CD4-positive, alpha-beta T cell treated with Interleukin-12 subunit alpha and Interleukin-12 subunit beta, for 1 hour (primary cell): ENCODE measurements at regions not wholly inside any gene's neighbourhood (a gene's known extent, or its start where the extent isn't known, plus 50 kb on each side); places are given as distances from the start of the nearest gene placed in this dataset.
"Not testable (repeated sequence)": the region's sequence is repeated elsewhere in the genome, so short reads cannot be mapped to it uniquely, and the experiment has no call there.

Experiments used
- DNase-seq: peaks from one replicate; pipeline ENCODE4 v3.0.0-alpha.2; 2020

DNA sequence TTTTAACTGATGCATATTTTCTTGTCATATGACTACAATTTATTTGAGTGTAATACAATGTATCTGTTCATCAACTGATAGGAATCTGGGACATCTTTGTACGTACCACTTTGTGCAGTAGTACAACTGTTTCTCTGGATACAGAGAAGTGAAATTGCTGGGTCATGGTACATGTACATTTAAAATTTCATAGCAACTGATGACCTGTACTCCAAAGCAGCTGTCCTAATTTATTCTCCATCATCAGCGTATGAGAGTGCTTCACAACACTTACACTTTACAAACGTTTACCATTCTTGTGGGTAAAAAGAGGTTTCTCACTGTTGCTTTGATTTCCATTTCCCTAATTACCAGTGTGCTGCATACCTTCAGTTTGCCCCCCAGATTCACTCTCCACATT lies 552.8 kb upstream of the CADM1 start:
- DNase-seq, result no peak

DNA sequence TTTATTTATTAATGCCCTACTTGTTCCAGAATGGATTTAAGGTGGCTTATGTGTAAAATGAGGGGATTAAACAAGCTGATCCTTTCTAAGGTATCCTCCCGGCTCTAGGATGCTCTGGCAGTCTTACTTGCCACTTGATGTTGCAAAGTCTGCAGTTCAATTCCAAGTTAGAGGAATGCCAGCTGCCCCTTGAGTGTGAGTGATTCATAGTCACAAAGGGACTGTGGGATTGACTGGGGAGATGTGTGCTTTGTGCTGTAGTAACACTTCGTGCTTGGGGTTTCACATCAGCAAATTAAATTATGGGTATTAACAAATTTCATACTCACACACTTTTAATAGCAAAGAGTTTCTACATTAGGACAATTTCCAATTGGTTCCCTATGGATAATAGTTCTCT lies 550.8 kb upstream of the CADM1 start:
- no peak for DNase-seq

DNA sequence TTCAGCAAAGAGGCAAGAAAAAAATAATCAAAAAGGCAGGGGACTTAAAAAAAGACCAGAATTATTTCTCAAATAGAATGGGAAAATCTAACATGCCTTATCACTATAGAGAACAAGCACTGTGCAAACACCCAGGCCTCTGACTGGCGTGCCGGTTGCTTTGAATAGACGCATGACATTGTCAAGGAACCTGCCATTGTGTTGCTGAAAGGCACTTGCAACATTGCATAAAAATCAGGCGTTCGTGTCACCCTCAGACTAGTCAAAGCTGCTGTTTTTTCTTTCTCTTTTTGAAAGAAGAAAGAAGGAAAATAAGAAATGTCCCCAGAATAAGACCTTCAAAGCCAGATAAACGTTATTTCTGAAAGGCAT lies 549.3 kb upstream of the CADM1 start:
- no peak for DNase-seq

DNA sequence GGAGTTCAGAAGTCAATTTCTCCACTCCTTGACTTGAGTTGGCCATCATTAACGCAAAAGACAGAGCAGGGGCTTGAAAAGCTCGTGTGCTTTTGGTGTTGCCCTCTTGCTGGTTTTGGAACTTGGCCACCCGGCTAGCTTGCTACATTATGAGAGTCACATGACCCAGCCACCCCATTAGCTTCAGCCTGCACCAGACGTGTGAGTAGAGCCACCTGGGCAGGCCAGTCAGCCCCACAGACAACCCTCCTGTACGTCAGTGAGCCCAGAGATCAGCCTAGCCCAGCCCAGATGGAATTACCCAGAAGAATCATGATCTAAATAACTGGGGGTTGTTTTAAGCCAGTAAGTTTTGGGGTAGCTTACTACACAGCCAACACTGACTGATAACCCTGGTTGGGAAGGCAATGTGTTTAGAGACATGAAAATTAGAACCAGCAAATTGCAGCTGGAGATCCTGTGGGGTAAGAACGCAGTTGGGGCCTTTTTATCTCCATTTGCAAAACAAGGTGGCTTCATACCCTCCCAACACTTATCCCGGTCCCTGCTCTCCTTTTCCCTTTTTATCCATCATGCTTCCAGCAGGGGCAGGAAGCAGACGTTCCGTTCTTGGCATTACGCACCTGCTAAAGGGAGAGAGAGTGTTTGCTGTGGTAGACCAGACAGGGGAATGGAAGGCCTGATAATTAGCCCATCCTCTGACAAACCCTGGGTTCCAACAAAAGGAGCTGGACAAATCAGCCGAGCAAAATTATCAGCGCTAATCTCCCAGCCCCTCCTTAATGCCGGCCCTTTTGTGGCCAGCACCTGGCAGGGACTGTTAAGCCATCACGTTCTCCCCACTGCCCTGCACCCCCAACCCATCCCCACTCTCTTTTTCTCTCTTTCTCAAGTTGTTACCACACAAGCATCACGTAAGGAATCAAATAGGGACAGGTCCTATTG lies 548.7 kb upstream of the CADM1 start:
- no peak for DNase-seq

DNA sequence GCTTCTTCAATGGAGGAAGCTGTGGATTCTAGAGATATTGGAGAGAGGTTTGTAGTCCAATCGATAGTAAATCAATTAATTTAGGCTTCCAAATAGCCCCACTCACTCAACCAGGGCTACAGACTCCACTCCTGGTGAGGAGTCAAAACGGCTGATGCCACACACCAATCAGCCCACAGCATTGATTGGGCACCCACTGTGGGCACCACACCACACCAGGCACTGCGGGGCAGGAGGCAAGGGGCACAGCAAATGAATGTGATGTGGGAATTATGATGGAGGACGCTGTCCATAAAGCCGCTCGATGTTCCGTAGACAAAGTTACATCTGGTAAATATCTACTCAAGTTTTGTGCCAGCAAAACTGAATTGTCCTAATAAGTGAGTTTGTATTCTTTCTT lies 547.3 kb upstream of the CADM1 start:
- DNase-seq, result no peak

DNA sequence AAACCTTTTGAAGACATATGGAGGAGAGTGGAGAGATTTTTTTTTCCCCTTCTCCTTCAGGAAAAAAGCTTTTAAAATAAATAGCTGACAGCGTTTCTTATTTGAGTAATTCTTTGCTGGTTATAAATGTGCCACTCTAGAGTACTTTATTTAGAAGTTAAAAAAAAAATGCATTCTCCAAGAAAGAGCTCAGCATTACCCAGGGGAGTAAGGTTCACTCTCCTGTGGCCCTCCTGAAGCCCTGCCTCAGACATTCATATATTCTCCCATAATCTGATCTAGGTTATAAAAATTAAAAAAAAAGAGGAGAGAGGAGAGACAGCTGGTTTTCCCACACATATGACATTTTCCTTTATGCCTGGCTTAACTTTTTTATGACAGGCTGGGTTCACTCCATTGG lies 545.2 kb upstream of the CADM1 start:
- no peak for DNase-seq

DNA sequence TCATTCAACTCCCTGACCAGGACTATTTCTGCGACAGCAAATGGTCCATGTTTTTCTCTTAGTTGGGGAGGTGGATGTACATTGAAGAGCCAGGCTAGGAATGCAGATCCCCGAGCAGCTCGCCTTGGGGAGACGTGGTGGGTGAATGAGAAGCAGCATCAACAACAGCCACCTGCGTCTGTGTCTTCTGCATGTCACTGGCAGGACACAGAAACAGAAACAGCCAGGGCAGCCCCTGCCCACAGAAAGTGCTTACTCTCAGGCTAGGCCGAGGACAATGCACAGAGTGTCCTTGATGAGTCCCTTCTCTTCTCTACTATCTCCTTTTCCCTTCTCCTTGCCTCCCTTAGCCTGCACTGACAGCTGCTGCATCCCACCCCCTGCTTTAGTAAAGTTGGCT lies 541.9 kb upstream of the CADM1 start:
- no peak for DNase-seq

DNA sequence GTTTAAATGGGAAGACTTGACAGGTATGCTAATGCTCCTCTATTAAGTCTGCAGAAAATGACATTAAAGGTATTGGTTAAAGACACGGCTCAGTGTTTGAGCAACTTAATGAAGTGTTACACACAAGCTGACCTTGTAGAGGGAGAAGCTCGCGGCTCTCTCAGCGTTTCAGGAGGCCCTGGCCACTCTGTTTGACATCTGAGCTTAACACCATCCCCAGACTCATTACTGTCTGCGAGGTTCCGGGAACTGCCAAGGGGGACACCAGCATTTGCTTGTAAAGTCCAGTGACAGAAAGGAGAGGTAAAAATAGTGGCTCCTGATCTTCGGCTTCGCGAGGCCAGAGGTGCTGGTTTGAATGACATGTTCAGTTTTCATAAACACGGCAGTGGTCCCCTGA lies 540.7 kb upstream of the CADM1 start:
- DNase-seq, result no peak

DNA sequence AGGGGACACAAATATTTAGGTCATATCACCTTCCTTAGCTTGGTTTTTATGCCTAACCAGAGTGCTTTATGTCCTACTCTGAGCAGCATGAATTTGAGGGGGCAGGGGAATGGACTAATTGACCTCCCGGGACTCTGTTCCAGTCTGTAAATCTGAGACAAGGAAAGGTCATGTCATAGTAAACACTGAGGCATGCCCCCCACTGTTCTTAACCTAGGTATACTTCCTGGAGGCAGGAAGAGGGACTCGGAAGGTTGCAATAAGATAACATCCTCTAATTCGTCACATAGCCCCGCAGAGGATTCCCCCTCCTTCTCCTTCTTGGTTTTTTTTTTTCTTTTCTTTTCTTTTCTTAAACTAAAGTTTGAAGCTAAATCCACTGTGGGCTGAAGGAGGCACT lies 540.3 kb upstream of the CADM1 start:
- DNase-seq, result no peak

DNA sequence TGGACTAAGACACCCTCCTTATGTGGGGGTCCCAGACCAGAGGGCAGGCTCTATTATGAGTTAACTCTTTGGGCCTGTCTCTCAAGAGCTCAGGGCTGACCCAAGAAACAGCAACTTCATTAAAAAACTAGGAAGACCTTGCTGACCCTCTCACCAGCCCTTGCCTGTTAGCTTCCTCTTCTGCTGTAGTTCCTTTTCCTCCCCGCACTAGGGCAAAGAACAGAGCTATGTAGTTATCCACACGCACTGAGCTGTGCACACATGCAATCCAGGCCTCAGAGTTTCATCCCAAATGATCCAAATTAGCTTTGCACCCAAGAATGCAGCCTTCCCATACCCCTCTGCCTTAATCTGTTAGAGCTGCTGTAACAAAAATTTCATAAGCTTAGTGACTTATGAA lies 539.6 kb upstream of the CADM1 start:
- no peak for DNase-seq

DNA sequence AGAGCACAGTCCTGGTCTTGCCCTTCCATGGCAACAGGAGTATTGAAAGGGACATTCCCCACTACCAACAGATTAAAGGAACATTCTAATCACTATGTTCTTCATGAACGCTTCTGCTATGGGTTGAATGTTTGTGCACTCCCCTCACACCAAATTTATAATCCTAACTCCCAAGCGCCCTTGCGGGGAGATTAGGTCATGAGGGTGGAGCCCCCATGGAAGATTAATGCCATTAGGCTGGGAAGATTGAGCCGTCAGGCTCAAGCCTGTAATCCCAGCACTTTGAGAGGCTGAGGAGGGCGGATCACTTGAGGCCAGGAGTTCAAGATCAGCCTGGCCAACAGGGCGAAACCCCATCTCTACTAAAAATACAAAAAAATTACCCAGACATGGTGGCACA lies 538.8 kb upstream of the CADM1 start:
- not testable (repeated sequence) for DNase-seq

DNA sequence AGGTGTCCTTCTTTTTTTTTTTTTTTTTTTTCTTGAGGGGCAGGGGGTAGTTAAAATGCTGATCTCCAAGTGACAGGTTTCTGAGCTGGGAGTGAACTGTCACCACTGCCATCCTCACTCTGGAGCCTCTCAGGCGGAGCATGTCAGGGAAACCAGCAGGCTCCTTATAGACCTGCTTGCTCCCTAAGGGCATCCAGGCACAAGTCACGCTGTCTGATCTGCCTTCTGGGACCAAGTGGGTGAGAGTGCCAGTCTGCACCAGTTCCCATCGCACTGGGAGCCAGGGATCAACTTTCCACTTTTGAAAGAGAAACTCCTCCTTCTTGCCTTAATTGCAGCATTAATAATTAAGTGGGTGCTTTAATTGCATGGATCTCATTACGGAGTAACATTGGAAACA lies 537.9 kb upstream of the CADM1 start:
- no peak for DNase-seq

DNA sequence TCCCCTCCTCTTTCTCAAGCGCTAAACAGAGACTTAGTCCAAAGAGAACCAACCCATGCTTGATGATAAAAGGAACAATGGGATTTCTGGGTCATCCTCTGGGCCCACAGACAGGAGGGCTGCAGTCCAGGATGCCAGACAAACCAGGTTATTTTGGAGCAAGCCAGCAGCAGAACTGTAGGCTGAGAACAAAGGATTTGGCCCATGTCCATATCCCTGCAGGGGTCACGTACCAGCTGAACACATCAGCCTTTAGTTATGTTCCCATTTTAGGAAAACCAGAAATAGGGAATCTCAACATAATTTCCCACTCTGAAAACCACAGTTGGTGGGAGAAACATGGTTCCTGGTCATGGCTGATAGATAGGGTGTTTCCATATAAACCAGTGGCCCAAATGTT lies 533.6 kb upstream of the CADM1 start:
- no peak for DNase-seq

DNA sequence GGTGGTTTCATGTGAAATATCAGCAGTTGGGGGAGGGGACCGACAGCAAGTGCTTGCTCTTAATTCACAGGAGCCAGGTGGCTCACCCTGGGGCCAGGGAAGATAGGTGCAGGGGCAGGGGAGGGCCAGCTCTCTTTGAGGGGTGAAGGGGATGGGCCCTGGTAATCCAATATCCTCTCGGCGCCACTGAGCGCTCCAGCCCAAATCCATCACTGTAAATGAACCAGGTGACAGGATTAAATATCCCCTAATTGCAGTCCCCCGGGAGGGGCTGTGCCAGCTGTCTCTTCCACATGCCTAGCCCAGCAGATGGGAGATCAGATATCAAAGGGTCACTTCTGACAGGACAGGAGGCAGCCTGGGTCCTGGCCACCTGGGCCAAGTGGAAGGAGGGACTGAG lies 531.8 kb upstream of the CADM1 start:
- no peak for DNase-seq

DNA sequence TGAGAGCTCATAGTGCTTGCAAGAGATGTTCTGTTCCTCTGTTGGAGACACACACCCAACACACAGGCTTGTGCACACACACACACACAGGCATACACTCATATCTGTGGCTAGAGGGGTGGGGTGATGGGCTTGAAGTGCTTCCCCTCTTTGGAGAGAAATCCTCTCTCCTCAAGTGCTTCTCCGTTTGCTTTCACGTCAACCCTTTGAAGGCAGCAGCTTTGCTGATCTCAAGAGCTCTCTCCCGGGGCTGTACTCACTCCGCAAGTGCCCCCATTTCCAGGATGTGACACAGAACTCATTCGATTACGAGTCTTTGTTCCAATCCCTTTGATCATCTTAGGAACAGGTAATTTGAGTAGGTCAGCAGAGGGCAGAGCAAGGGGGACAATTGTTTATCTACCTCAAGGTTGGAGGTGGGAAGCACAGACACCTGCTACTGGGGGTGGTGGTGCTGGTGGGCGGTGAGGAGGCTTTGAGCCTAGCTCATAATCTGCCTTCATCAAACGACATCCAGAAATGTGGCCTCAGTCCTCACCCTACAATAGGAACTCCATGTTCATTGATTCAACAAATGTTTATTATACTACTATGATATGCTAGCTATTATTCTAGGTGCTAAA lies 529.8 kb upstream of the CADM1 start:
- no peak for DNase-seq

DNA sequence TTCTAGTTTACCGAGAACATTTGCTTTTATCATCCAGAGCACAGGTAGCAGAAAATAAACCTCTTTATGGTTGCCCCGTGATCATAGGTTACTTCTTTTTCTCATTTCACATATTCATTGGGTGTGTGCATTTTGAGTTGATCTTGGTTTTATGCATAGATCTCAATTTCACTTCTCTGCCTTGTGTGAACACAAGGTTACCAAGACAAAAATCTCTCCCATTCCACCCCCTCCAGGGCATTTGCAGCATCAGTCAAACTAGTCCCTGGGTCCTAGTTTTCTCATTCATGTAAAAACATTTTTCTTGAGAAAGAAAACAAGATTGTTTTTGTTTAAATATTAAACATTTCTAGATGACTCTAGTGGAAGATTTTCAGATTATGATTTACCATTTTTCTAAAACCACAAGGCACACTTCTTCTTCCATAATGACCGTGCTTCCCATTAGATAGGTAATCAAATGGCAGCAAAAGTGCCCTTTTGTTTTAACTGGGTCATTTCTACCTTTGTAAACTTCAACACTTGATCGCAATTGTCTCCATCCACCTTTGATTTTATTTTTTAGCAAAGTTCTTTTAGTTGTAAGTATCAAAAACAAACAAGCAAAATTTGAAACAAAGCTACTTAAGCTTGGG lies 526.6 kb upstream of the CADM1 start:
- DNase-seq, result no peak

DNA sequence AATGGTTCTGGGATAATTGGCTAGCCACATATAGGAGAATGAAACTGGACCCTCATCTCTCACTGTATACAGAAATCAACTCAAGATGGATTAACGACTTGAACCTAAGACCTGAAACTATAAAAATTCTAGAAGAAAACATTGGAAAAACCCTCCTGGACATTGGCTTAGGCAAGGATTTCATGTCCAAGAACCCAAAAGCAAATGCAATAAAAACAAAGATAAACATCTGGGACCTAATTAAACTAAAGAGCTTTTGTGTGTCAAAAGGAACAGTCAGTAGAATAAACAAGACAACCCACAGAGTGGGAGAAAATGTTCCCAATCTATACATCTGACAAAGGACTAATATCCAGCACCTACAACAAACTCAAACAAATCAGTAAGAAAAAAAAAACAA lies 524.3 kb upstream of the CADM1 start:
- DNase-seq, result not testable (repeated sequence)

DNA sequence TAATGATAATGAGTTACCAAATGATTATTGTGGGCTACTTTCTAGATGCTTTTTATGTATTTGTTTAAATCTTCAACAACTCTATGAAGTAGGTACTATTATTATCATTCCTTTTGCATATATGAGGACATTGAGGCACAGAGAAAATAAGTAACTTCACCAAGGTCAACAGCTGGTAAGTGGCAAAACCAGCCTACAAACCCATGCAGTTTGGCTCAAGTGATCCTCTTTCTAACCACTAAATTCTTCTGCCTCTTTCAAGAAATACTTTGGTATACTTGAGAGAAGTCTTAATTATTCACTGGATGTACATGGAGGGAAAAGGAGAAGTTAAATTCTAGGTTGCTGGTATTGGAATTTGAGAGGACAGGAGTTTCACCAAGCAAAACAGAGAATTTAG lies 495.2 kb upstream of the CADM1 start:
- no peak for DNase-seq

DNA sequence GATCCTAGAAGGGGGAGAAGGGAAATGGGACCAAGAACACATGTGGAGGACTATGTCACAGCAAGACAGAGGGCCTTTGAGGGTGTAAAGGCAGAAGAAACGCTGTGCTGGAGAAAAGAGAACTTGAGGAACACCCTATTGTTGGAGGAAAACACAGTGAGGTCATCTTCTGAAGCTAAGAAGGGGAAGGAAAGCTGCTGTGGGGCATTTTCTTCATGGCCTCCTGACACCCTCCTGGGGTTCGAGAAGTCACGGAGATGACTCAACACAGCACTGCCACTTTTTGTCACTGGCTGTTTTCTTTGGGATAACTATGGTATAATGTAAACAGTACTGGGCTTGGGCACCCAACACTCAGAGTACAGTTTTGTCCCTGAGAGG lies 492.6 kb upstream of the CADM1 start:
- DNase-seq, result no peak

DNA sequence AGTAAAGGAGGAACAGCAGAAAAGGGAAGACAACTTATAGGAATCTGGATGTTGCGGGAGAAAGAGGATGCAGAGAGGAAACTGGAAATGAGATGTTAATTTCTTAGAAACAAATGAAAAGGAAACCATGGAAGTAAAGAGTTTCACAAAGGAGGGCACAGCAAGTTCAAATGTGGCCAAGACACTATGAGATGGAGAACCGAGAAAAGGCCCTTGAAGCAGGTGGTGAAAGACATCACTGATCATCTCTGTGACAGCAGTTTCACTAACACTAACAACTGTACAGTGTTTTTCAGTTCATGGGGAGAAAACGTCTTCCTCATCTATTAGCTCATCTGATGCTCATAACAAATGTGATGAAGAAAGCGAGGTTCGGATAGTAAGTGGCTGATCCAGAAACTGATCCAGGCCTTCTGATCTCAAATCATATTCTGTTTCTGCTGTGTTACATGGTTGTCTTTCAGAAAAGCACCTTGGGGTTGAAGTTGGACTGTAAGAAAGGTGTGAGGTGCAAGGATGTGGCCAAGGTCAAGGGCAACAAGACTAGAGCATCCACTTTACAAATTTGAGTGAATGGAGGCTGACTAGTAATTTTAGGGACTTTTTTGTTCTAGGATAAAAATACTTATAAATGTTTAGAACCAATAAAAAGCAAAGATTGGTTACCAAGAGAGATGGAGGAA lies 492.1 kb upstream of the CADM1 start:
- no peak for DNase-seq

DNA sequence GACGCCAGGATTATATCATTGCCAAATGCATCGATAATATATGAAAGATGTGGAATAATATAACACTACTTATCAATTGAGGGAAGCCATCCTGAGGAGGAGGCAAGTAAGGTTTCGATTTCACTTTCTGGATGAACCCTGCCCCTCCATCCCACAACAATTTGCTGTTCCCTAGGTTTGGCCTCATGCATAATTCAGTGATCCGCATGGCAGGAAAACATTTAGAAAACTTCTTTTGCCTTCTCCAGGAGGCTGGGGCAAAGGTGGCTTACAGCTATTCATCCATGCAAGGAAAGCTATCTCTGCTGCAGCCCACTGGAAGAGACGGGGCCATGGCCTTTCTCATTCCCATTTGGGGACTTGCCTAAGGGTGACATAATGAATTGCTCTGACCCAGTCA lies 489.4 kb upstream of the CADM1 start:
- DNase-seq, result no peak

DNA sequence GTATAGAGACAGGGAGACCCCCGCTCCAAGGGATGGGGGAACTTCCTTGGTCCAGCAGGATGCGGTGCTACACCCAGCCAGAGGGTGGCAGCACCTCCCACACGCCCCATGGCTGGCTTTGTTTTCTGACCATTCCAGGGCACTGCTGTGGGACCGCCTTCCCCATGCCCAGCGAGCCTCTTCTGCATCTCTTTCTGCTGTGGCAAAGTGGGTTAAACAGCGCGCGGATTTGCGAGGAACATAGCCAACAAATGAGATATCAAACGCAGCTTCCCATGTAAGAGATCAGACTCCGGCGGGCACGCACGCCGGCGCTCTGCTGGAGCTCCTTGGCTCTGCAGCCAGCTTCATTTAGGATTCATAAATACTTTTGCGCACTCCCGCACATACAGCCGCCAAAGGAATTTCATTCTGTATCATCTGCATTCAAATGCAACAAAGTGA lies 485.8 kb upstream of the CADM1 start:
- DNase-seq, result no peak

DNA sequence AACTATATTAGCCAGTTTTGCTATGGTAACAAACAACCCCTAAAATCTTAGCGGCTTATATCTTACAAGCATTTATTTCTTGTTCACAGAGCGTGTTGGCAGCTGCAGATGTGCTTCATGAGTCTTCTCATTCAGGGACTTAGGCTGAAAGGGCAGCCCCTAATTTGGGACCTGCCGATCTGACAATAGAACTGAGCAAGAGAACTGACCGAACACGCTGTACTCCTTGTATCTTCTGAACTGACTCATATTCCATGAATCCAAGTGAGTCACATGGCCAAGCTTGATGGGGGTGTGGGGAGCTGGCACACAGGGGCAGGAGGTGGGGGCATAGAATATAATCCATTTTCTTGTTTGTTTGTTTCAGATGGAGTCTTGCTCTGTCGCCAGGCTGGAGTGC lies 481.7 kb upstream of the CADM1 start:
- no peak for DNase-seq

DNA sequence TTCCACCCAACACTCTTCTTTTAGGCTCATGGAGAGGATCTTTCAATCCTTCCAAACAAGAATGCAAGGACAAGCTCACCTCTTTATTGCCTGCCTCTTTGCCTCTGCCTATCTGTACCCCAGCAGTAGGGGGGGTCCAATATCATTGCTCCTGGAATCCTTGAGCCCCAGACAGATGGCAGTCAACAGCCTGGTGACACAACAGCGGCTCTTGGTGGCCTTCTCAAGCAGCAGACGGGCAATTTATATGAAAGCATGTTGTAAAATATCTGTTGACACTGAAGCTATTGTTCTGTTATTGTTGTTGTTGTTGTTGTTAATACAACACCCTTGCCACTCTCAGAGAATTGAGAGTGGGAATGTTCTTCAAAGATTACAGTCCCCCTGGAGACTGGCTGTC lies 480.0 kb upstream of the CADM1 start:
- no peak for DNase-seq
